Femur (tissue), 1 donor: ENCODE measurements at regions not wholly inside any gene's neighbourhood (a gene's known extent, or its start where the extent isn't known, plus 50 kb on each side); places are given as distances from the start of the nearest gene placed in this dataset.

Experiments used
- DNase-seq: peaks from one replicate; pipeline ENCODE4 v3.0.0-alpha.2; 2017

- DNase-seq: no peak
Measured at GRCh38 chr2:59961746-59962145, 591.7 kb downstream of the BCL11A start.

GRCh38 chr2:59959944-59960343 lies 593.5 kb downstream of the BCL11A start:
- no peak for DNase-seq

GRCh38 chr2:59957504-59957903 lies 596.0 kb downstream of the BCL11A start:
- DNase-seq: no peak

- DNase-seq: no peak
Measured at GRCh38 chr2:59956981-59957380, 596.5 kb downstream of the BCL11A start.

- no peak for DNase-seq
Measured at GRCh38 chr2:59947917-59948541, 605.4 kb downstream of the BCL11A start.

GRCh38 chr2:59947209-59947608 lies 606.2 kb downstream of the BCL11A start:
- no peak for DNase-seq

GRCh38 chr2:59939236-59939635 lies 614.2 kb downstream of the BCL11A start:
- no peak for DNase-seq

- DNase-seq: no peak
Measured at GRCh38 chr2:59938181-59938580, 615.3 kb downstream of the BCL11A start.

- DNase-seq: no peak
Measured at GRCh38 chr2:59936048-59936447, 617.4 kb downstream of the BCL11A start.

GRCh38 chr2:59935005-59935404 lies 618.4 kb downstream of the BCL11A start:
- no peak for DNase-seq

GRCh38 chr2:59933948-59934347 lies 619.5 kb downstream of the BCL11A start:
- DNase-seq: no peak

- DNase-seq: no peak
Measured at GRCh38 chr2:59932341-59932740, 621.1 kb downstream of the BCL11A start.

GRCh38 chr2:59930430-59930829 lies 623.0 kb downstream of the BCL11A start:
- DNase-seq: no peak

GRCh38 chr2:59926731-59927130 lies 626.7 kb downstream of the BCL11A start:
- DNase-seq: no peak

GRCh38 chr2:59925321-59925720 lies 628.1 kb downstream of the BCL11A start:
- DNase-seq: no peak

GRCh38 chr2:59924346-59924745 lies 629.1 kb downstream of the BCL11A start:
- DNase-seq: no peak

GRCh38 chr2:59922450-59922849 lies 631.0 kb downstream of the BCL11A start:
- no peak for DNase-seq

GRCh38 chr2:59921743-59922142 lies 631.7 kb downstream of the BCL11A start:
- no peak for DNase-seq

- no peak for DNase-seq
Measured at GRCh38 chr2:59920961-59921360, 632.5 kb downstream of the BCL11A start.

- DNase-seq: no peak
Measured at GRCh38 chr2:59920307-59920706, 633.1 kb downstream of the BCL11A start.

- no peak for DNase-seq
Measured at GRCh38 chr2:59919579-59919978, 633.9 kb downstream of the BCL11A start.

GRCh38 chr2:59912042-59912441 lies 641.4 kb downstream of the BCL11A start:
- DNase-seq: no peak

GRCh38 chr2:59910166-59910565 lies 643.3 kb downstream of the BCL11A start:
- DNase-seq: no peak

GRCh38 chr2:59909147-59909546 lies 644.3 kb downstream of the BCL11A start:
- no peak for DNase-seq

- no peak for DNase-seq
Measured at GRCh38 chr2:59905731-59906130, 647.7 kb downstream of the BCL11A start.
